Neutrophil (primary cell): ENCODE measurements at regions not wholly inside any gene's neighbourhood (a gene's known extent, or its start where the extent isn't known, plus 50 kb on each side); places are given as distances from the start of the nearest gene placed in this dataset.
"Not testable (repeated sequence)": the region's sequence is repeated elsewhere in the genome, so short reads cannot be mapped to it uniquely, and the experiment has no call there.

Source experiments
- H3K27ac ChIP-seq: fragments of 200-600 bp; sonication (generic); 2 replicates; pipeline ENCODE4 v1.5.1; 2016; ENCODE audit warnings: mild to moderate bottlenecking, moderate library complexity
- H3K27me3 ChIP-seq: fragments of 200-600 bp; sonication (generic); 2 replicates; pipeline ENCODE4 v1.6.0; 2016; ENCODE audit warnings: mild to moderate bottlenecking
- H3K36me3 ChIP-seq: fragments of 200-600 bp; sonication (generic); 2 replicates; pipeline ENCODE4 v1.5.1; 2017
- H3K4me1 ChIP-seq, 2 experiments: fragments of 200-600 bp in 1 of 2; sonication (generic) in 1 of 2; 1 replicate in 1 of 2; 2 replicates in 1 of 2; pipeline versions ENCODE4 v1.5.1 to v1.6.1; 2013 to 2016; ENCODE audit warnings: low read depth in 1 of 2, low read length in 1 of 2, mild to moderate bottlenecking in 1 of 2, moderate library complexity in 1 of 2; ENCODE audit not compliant: control insufficient read depth in 1 of 2, insufficient read depth in 1 of 2
- H3K4me3 ChIP-seq, 2 experiments: fragments of 200-600 bp in 1 of 2; sonication (generic) in 1 of 2; 1 replicate in 1 of 2; 2 replicates in 1 of 2; pipeline ENCODE4 v1.5.1; 2013 to 2016; ENCODE audit warnings: low read depth in 1 of 2, low read length in 1 of 2, mild to moderate bottlenecking in 1 of 2, moderate library complexity in 1 of 2
- H3K9me3 ChIP-seq: fragments of 200-600 bp; sonication (generic); 2 replicates; pipeline ENCODE4 v1.5.1; 2016
- CTCF ChIP-seq: fragments of 200-600 bp; sonication (generic); IDR thresholded peaks from 2 replicates; pipeline ENCODE4 v1.5.1; 2016; ENCODE audit warnings: antibody characterized with exemption

GRCh38 chr15:26028086-26028740 lies 165.1 kb upstream of the ATP10A start:
- Histone ChIP-seq H3K36me3 (no peaks in the 10 kb centered on the region), H3K9me3 (no peaks in the 10 kb centered on the region), H3K27me3 (no peaks in the 10 kb centered on the region), H3K27ac (no peak overlapping the region), H3K4me3 (no peak overlapping the region), H3K4me1 (no peaks in the 10 kb centered on the region)
- no peak for TF ChIP-seq CTCF

- not testable (repeated sequence) for H3K4me3 ChIP-seq, H3K36me3 ChIP-seq, H3K9me3 ChIP-seq, H3K27ac ChIP-seq, H3K4me1 ChIP-seq, H3K27me3 ChIP-seq
Observed at GRCh38 chr15:26026671-26027070, 163.5 kb upstream of the ATP10A start.

GRCh38 chr15:26024241-26024640 lies 161.1 kb upstream of the ATP10A start:
- Histone ChIP-seq H3K4me3 (no peak overlapping the region), H3K9me3 (no peaks in the 10 kb centered on the region), H3K27me3 (no peaks in the 10 kb centered on the region), H3K36me3 (no peaks in the 10 kb centered on the region), H3K27ac (no peak overlapping the region), H3K4me1 (no peaks in the 10 kb centered on the region)
- TF ChIP-seq CTCF, result no peak

- Histone ChIP-seq H3K27me3 (no peaks in the 10 kb centered on the region), H3K4me1 (no peaks in the 10 kb centered on the region), H3K4me3 (no peak overlapping the region)
Observed at GRCh38 chr15:26023691-26024090, 160.6 kb upstream of the ATP10A start.

GRCh38 chr15:26023231-26023630 lies 160.1 kb upstream of the ATP10A start:
- no peaks in the 10 kb centered on the region for H3K4me1 ChIP-seq
- H3K27ac ChIP-seq, result no peak overlapping the region
- H3K27me3 ChIP-seq, result no peaks in the 10 kb centered on the region
- H3K36me3 ChIP-seq, result no peaks in the 10 kb centered on the region
- TF ChIP-seq CTCF, result no peak
- H3K4me3 ChIP-seq, result no peak overlapping the region
- H3K9me3 ChIP-seq, result no peaks in the 10 kb centered on the region

More at GRCh38 chr15:26023691-26024090, 160.6 kb upstream of the ATP10A start:
- Histone ChIP-seq H3K36me3 (no peaks in the 10 kb centered on the region), H3K9me3 (no peaks in the 10 kb centered on the region), H3K27ac (no peak overlapping the region)
- no peak for TF ChIP-seq CTCF

GRCh38 chr15:26020871-26021270 lies 157.7 kb upstream of the ATP10A start:
- Histone ChIP-seq H3K4me3 (no peak overlapping the region), H3K27ac (no peak overlapping the region), H3K27me3 (no peaks in the 10 kb centered on the region), H3K9me3 (no peaks in the 10 kb centered on the region), H3K36me3 (no peaks in the 10 kb centered on the region), H3K4me1 (no peaks in the 10 kb centered on the region)
- TF ChIP-seq CTCF, result no peak
